DMS114 treated with DMSO at 0.1 percent for 48 hours (cell line): ENCODE measurements at regions not wholly inside any gene's neighbourhood (a gene's known extent, or its start where the extent isn't known, plus 50 kb on each side); places are given as distances from the start of the nearest gene placed in this dataset.
"Not testable (repeated sequence)": the region's sequence is repeated elsewhere in the genome, so short reads cannot be mapped to it uniquely, and the experiment has no call there.

ENCODE experiments used
- DNase-seq: peaks from one replicate; lab custom pipeline; 2025; ENCODE audit not compliant: unreplicated experiment; lab: John Stamatoyannopoulos, UW

- no peak for DNase-seq
These were observed 250.0 kb downstream of the NXPE2 start for GRCh38 chr11:114928260-114928870.

DNA sequence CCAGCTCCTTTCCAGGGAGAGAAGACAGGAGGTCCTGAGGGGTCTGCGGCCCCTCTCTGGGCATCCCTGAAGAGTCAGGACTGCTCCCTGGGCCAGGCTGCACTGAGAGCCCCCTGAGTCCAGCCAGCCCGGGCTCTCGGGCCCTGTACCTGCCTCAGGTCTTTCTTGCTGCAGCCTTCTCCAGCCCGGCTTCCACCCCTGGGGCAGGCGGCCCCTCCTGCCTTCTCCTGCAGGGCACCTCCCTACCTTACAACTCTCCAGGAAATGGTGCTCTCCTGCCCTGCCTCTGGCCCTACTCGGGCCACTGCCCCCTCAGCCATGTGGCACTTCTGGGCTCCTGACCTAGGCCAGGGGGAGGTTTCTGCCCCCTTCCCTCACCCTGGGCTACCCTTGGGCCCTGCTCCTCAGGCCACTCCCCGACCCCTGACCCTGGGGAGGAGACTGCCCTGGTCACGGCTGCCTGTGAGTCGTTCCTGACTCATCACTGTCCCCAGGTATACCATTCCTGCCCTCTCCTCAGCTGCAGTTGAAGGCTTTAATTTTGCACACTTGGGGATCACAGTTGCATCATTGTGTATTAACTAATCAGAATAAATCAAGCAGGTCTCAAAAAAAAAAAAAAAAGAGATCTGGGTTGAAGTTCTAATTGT lies 251.1 kb downstream of the NXPE2 start:
- no peak for DNase-seq

DNA sequence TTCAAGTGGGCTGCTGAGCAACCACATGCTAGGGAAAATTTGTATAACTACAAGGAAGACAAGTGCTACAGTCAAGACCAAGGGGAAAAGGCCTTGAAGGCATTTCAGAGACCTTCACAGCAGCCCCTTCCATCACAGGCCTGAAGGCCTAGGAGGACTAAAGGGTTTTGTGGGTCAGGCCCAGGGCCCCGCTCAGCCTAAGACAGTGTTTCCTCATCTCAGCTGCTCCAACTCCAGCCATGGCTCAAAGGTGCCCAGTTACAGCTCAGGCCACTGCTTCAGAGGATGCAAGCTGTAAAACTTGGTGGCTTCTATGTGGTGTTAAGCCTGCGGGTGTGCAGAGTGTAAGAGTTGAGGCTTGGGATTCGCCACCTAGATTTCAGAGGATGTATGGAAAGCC lies 260.5 kb downstream of the NXPE2 start:
- no peak for DNase-seq

DNA sequence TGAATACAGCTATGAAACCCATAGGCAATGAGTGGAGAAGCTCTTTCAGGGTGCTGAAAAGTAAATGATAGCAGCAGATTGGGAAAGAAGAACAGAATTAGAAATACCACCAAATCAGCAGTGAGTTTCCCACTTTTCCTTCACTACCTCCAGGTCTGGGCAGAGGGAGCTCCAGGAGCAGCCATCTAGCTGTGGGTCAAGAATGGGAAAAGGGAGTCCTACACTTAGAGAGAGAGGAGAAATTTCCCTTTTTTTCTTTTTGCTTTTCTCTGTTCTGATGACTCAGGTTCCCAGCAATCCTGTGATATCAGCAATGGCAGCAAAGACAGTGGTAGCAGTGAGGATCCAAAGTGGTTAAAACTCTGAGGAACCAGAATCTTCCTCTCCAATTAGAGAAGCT lies 263.9 kb downstream of the NXPE2 start:
- DNase-seq, result no peak

- no peak for DNase-seq
These were observed 271.5 kb downstream of the NXPE2 start for GRCh38 chr11:114949614-114950351.

DNA sequence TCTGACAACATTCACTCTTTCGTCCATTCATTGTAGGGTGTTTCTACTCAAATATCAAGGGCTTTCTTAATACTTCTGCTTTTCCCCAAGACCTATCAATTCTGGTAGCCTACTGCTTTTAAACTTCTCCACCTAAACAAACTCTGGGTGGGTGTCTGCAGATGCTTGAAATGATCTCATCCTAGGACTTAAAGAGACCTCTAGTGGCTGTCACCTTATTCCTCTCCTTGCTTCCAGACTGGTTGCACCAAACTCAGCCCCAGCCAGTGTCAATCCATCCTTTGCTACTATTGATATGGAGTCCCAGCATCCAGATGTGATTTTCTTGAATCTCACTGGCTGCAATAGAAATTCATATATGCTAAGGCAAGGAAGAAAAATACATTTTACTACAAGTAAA lies 274.7 kb downstream of the NXPE2 start:
- DNase-seq, result no peak

DNA sequence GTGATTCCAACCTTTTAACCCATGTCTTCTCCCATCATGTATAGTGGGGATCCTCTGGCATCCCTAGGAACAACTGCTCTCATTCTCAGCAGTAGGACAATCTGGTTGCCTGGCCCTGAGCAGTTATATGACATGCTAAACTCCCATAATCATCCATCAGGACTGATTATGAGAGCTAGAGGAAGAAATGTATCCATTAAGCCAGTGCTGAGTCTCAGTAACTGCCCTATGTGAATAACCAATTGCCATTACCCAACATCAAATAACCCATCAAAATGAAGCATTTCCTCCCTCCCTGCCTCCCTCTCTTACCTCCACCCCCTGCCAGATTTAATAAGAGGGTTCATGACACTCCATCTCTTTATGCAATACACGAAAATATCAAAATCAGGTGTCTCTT lies 277.6 kb downstream of the NXPE2 start:
- no peak for DNase-seq

DNA sequence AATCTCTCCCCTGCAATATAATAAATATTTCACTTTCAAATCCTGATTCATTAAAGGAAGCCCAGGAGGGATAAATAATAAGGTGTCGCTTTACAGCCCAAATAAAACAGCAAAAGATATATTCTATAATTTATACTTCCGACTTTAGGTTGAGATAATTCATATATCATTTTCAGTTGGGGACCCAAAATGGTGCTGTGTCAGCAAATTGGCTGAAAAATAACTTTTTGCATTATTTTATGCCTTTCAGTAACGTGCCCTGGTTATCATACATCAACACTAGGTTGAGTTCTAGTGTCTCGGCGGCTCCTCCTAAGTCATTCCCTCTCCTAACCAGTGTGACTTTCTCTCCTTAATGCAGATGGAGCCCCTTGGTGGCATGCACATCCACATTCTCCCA lies 278.2 kb downstream of the NXPE2 start:
- DNase-seq, result no peak

GRCh38 chr11:114959953-114960505 lies 281.7 kb downstream of the NXPE2 start:
- no peak for DNase-seq

- not testable (repeated sequence) for DNase-seq
These were observed 282.5 kb downstream of the NXPE2 start for GRCh38 chr11:114960819-114961218.

- no peak for DNase-seq
These were observed 286.4 kb downstream of the NXPE2 start for GRCh38 chr11:114964676-114965214.

- DNase-seq, result no peak
These were observed 292.8 kb downstream of the NXPE2 start for GRCh38 chr11:114970927-114971645.

DNA sequence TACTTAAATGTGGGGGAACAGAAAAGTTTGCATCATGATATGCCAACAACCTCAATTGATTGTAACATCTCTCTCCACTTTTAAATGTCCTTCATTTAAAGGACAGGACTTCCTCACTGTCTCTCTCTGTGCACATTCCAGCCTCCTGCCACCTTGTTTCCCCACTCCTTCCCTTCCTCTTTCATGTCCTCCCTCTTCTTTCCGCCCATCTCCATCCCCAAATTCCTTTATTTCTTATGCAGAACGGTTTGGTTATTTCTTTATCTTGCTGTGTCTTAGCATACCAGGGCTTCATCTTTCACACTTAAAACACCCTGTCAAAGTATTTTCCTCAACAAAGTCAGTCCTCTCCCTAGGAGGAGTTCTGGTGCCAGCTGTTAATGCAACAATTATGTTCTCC lies 293.8 kb downstream of the NXPE2 start:
- no peak for DNase-seq

DNA sequence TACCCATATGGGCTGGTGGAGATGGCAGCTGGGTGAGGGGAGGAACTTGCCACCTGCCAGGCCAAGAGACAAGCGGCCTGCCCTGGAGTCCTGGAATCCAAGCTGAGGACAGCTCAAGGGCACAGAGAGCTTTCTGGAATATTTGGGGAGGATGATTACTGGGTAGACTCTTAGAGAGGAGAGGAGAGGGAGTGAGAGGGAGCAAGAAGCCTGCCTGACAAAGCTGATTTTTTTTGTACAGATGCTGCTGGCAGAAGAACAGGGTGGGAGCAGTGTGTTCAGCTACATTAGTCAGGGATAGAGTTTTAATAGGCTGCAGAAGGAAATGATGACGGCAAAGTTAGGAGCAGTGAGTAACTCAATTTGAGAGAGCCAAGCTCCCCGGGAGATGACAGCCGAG lies 299.3 kb downstream of the NXPE2 start:
- no peak for DNase-seq

DNA sequence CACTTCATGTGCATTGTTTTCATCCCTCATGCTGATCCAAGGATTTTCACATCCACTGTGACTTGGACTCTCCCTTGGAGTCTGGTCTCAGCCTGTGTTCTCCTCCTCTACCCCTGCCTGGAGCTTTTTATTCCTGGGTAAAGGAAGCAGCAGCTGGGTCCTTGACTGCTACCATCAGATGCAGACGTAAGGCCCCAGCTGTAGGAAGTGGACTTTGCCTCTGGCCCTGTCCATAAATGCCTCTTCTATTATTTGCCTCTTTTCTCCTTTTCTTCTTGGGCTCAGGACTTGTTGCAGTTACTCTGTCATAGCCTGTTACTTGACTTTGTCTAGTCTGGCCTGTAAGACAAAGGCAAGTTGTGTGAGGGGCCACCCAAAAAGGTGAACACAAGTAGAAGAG lies 303.8 kb downstream of the NXPE2 start:
- no peak for DNase-seq

DNA sequence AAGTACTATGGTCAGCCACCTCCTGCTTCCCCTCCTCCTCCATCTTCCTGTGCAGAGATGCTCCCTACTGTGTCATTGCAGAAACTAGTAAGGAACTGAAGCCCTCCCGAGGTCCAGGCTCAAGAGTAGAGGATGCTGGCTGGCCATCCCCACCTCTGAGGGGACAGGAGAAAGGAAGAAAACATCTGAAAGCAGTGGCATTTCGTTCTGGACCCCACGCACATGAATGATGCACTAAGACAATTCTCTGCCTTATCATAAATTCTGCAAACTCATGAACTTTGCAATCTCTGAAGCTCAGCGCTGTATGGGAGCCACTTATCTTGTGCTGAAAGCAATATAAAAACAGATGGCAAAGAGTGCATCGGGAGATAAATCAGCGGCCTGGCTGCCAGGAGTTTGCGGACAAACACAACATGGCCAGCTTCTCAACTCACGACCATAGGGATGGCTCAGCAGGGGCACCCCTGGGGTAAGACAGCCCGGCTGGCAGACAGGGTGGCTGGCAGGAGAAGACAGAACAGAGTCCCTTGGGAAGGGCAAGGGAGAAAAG lies 306.4 kb downstream of the NXPE2 start:
- DNase-seq, result no peak

DNA sequence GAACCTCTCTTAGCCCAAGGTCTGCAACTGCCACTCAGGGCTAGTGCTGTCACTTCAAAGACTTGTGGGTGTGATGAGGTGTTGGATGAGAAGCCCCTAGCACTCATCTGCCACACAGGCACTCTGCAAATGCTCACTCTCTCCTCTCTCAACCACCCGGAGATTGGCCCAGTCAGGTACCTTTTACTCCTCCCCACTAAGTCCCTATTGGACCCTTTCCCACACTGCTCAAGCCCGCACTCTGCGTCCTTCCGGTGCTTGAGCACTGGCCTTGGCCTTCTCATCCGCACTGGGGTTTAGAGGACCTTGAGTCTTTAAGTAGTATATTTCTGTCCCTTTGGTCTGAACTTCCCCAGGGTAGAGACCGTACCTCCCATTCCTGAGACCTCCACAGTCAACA lies 308.0 kb downstream of the NXPE2 start:
- no peak for DNase-seq

GRCh38 chr11:114987186-114987760 lies 308.9 kb downstream of the NXPE2 start:
- no peak for DNase-seq

DNA sequence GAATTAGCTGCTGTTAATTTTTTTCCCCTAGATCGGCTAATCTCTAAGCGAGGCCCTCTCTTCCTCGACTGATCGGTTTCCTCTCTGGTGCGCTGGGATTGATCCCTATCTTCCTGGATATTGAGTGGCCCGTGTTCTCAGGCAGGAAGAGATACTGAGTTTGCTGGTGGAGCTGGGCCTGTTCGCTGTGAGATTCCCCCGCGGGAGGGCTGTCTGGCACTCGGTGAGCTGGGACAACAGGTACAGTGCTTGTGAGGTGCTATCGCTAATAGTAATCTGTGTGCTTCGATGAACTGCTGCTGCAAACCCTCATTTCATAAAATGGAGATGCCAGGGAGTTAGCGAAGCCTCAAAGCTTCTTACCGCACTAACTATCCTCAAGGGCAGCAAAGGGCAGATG lies 310.3 kb downstream of the NXPE2 start:
- no peak for DNase-seq

GRCh38 chr11:114989536-114989935 lies 311.2 kb downstream of the NXPE2 start:
- DNase-seq, result no peak

DNA sequence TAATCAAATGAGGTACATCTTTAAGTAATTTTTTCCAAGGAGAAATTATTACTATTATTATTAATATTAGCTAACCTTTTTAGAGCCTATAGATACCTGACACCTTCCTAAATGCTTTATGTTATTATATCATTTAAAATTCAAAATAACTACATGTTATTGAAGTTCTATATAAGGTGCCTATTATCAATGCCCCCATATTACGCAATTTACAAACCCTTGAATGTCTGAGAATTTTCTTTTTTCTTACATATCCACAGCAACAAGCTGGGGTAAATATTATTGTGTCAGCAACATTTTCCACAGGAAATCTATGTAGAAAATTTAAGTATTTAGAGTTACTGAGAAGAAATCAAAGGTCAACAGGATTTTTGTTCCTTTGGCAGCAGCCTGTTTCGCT lies 327.3 kb downstream of the NXPE2 start:
- DNase-seq, result no peak
